CD4-positive, alpha-beta T cell treated with Interleukin-4 for 4 hours (primary cell): ENCODE measurements at regions not wholly inside any gene's neighbourhood (a gene's known extent, or its start where the extent isn't known, plus 50 kb on each side); places are given as distances from the start of the nearest gene placed in this dataset.

Experiments
- DNase-seq: peaks from one replicate; pipeline ENCODE4 v3.0.0-alpha.2; 2020

DNA sequence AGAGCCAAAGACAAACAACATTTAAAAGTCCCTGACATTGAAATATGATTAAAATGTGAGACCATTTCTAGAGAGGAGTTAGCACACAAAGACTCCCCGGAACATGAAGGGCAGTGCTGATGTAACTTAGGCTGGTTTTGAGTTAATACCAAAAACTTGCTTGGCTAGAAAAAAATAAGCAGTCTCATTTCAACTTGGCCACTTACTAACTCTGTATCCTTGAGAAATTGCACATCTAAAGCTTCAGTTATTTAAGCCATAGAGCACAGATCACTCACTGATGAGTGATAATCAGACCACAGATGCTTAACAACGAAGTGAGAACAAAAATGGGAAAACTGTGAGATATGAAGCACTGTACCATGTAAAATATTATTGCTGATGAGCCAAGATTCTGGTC lies 65.9 kb upstream of the MAOA start:
- no peak for DNase-seq

DNA sequence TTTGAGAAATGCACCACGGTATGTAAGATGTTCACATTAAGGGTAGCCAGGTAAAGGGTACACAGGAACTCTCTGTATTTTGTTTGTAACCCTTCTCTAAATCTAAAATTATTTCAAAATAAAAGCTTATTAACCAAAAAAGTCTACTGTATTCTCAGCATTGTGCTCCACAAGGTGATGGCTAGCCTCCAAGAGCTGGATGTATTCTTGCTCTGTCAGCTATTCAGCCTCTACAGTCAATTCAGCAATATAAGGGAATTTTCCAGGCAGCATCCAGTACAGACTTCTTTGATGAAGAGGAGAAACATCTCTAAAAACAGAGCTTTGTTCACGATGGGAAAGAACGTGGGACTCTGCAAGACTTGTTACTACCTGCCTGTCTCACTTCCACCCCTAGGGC lies 63.5 kb upstream of the MAOA start:
- DNase-seq: no peak

DNA sequence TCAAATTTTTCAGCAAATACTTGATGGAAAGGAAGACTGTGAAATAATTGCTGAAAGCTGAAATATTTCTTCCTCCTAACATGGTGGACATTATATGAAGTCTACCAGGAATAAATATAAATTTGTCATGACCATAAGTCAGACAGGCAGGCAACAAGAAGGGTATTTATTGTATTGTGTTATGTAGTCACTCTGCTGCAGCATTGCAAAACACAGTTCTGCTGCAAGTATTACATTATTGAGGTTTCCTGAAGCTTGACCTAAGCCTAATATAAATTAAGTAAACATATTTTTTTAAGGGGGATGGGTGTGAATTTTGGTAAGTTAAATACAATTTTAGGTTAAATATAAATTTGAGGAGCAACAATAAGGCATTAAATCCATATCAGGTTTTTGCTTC lies 60.2 kb upstream of the MAOA start:
- DNase-seq: no peak

DNA sequence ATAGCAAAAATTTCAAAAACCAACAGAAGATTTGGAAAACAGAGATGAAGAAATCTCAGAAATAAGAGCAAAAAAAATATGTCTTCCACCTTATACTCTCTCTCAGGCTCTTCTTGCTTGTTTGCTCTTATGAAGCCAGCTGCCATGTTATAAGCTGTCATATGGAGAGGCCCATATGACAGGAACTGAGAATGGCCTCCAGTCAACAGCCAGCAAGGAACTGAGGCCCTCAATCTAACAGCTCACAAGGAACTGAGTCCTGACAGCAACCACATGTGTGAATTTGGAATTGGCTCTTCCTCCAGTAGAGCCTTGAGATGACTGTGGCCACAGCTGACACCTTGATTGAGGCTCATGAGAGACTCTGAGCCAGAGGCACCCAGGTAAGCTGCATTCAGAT lies 51.3 kb upstream of the MAOA start:
- no peak for DNase-seq

DNA sequence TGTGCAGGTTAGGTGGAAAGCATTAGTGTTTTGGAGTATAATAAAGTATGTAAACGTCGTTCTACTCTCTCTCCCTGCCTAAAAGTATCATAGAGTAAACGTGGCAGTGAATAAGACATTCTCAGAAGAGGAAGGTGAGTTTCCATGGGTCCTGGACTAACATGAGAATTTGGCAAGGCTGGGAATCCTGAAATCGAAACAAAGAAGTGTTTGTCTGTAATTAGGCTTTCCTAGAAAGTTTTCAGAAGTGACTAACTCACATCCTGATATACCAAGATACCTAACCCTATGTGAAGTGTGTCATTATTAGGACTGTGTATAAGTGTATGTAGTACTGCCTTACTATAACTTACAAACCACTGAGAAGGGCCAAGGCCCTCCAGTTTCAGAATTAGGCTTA lies 50.7 kb upstream of the MAOA start:
- DNase-seq: no peak
